Calu3 (cell line): ENCODE measurements at regions not wholly inside any gene's neighbourhood (a gene's known extent, or its start where the extent isn't known, plus 50 kb on each side); places are given as distances from the start of the nearest gene placed in this dataset.

Experiments used
- BruUV-seq: library from RNA; stranded (reverse); fragments of 400-500 nt; replicated peaks from 2 replicates; lab custom pipeline; 2021; lab: Mats Ljungman, UMichigan
- CTCF ChIA-PET: fragments of 300-600 bp; sonication (Branson Sonifier 250); formaldehyde crosslinking; loops from one replicate; lab custom pipeline; 2022; ENCODE audit warnings: antibody characterized with exemption; lab: Charles Lee
- DNase-seq: peaks from one replicate; pipeline ENCODE4 v3.0.0; 2022
- H3K27ac Mint-ChIP-seq: one replicate; pipeline ENCODE4 v1.8.0; 2022; ENCODE audit warnings: mixed read lengths; ENCODE audit not compliant: unreplicated experiment
- H3K27me3 Mint-ChIP-seq: one replicate; pipeline ENCODE4 v1.8.0; 2022; ENCODE audit warnings: mixed read lengths; ENCODE audit not compliant: unreplicated experiment
- H3K36me3 Mint-ChIP-seq: one replicate; pipeline ENCODE4 v1.8.0; 2022; ENCODE audit warnings: mild to moderate bottlenecking, moderate library complexity, mixed read lengths; ENCODE audit not compliant: insufficient read depth, unreplicated experiment
- H3K4me1 Mint-ChIP-seq: one replicate; pipeline ENCODE4 v1.8.0; 2022; ENCODE audit warnings: mild to moderate bottlenecking, low read depth, mixed read lengths; ENCODE audit not compliant: unreplicated experiment
- H3K4me3 Mint-ChIP-seq: one replicate; pipeline ENCODE4 v1.8.0; 2022; ENCODE audit warnings: mild to moderate bottlenecking, low read depth, moderate library complexity, mixed read lengths; ENCODE audit not compliant: unreplicated experiment
- H3K9me3 Mint-ChIP-seq: one replicate; pipeline ENCODE4 v1.8.0; 2022; ENCODE audit warnings: low read depth, mixed read lengths; ENCODE audit not compliant: unreplicated experiment
- intact Hi-C: fragments of 100-400 bp; cut with micrococcal nuclease; formaldehyde crosslinking; loops from one replicate; pipeline ENCODE4 v1.10.0; 2022; ENCODE audit not compliant: unreplicated experiment
- TF ChIP-seq, protein P1 (sequence below): fragments of 200-600 bp; IDR thresholded peaks from one replicate; pipeline ENCODE4 v1.8.0; 2022; ENCODE audit warnings: antibody characterized with exemption; ENCODE audit not compliant: unreplicated experiment

DNA sequence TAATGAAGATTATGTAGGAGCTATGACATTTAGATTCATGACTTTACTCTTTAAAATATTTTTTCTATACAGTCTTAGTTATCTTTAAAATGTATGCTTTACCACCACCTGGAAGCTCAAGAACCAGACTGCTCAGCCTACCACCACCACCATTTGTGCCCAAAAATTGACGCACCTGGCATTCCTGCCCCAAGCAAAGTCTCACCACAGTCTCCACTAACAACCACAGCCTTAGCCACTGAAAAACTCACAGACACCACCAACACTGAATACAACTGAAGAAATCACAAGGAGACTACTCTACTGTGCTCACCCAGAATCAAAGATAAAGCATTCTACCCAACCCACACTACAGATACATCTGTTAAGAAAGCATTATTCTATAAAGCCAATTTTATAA is 201.9 kb upstream of the PDE10A start:
- Mint-ChIP-seq H3K27ac (no peak overlapping the region), H3K36me3 (no peaks in the 10 kb centered on the region), H3K9me3 (peaks cover 4% of the 10 kb centered on the region), H3K4me3 (no peak overlapping the region), H3K4me1 (no peaks in the 10 kb centered on the region), H3K27me3 (peaks cover 33% of the 10 kb centered on the region)
- CTCF ChIA-PET = no interaction called here
- BruUV-seq = no TSS peak
- TF ChIP-seq, protein P1, sequence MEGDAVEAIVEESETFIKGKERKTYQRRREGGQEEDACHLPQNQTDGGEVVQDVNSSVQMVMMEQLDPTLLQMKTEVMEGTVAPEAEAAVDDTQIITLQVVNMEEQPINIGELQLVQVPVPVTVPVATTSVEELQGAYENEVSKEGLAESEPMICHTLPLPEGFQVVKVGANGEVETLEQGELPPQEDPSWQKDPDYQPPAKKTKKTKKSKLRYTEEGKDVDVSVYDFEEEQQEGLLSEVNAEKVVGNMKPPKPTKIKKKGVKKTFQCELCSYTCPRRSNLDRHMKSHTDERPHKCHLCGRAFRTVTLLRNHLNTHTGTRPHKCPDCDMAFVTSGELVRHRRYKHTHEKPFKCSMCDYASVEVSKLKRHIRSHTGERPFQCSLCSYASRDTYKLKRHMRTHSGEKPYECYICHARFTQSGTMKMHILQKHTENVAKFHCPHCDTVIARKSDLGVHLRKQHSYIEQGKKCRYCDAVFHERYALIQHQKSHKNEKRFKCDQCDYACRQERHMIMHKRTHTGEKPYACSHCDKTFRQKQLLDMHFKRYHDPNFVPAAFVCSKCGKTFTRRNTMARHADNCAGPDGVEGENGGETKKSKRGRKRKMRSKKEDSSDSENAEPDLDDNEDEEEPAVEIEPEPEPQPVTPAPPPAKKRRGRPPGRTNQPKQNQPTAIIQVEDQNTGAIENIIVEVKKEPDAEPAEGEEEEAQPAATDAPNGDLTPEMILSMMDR = no peak
- intact Hi-C loops = no loop called here
- DNase-seq = no peak

DNA sequence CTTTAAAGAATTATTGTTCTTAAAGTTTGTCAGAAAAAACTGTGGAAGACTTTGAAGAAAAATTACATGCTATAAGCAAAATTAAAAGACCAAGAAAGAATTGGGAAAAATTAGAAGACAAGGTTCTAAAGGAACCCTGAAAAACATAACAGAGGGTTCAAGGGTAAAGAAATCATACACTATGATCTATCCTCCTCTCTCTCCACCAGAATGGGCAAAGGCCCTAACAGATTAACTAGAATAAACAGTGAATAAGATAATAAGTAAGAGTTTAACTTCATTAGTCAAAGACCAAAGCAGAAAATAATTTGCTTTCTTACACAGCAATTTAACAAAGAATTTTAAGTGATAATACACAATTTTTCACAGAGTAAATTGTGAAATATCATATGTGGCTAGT is 201.2 kb upstream of the PDE10A start:
- Mint-ChIP-seq H3K27ac (no peak overlapping the region), H3K4me1 (no peaks in the 10 kb centered on the region), H3K4me3 (no peak overlapping the region), H3K27me3 (peaks cover 26% of the 10 kb centered on the region), H3K36me3 (no peaks in the 10 kb centered on the region), H3K9me3 (peaks cover 4% of the 10 kb centered on the region)
- intact Hi-C loops = no loop called here
- CTCF ChIA-PET = interaction anchor here (0.7 kb wide), 1 partner anchor 500 kb away, joined by 3 read pairs; no protein-coding TSS in a partner anchor
- TF ChIP-seq, protein P1 = no peak
- BruUV-seq = no TSS peak
- DNase-seq = no peak

DNA sequence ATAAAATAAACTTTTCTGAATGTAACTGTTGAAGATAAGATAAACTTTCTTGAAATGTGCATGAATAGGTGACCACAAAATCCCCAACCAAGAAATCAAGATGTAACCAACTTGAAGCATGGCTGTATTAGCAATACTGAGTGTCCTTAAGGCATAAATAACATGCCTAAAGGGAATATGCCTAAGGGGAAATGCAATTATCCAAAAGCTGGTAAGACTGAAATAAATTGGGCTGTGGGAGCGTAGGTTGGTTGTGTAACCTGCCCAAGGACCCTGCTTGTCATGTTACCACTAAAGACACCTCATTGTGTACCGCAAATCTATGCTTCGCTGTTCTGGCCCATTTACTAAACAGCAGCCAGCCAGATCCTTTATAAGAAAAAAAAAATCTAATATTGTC is 200.8 kb upstream of the PDE10A start:
- Mint-ChIP-seq H3K36me3 (no peaks in the 10 kb centered on the region), H3K27ac (no peak overlapping the region), H3K27me3 (peaks cover 22% of the 10 kb centered on the region), H3K9me3 (peaks cover 3% of the 10 kb centered on the region), H3K4me3 (no peak overlapping the region), H3K4me1 (no peaks in the 10 kb centered on the region)
- no peak for DNase-seq
- CTCF ChIA-PET = no interaction called here
- TF ChIP-seq, protein P1 = no peak
- no TSS peak for BruUV-seq
- intact Hi-C loops = no loop called here

DNA sequence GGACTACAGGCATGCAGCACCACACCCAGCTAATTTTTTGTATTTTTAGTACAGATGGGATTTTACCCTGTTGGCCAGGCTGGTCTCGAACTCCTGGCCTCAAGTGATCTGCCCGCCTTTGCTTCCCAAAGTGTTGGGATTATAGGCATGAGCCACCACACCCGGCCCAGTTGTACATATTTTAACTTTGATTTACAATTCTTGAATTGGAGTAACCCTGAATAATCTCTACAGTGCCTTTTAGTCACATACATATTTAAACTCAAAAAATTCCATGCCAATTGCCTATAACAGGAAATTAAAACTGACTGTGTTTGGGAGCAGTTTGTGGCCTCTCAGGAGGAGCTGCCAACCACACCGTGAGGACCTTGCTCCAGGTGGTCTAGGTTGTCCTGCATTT is 199.8 kb upstream of the PDE10A start:
- DNase-seq = no peak
- H3K4me1 Mint-ChIP-seq = no peaks in the 10 kb centered on the region
- intact Hi-C loops = no loop called here
- no peaks in the 10 kb centered on the region for H3K9me3 Mint-ChIP-seq
- no peaks in the 10 kb centered on the region for H3K36me3 Mint-ChIP-seq
- no peak overlapping the region for H3K4me3 Mint-ChIP-seq
- H3K27me3 Mint-ChIP-seq = peaks cover 16% of the 10 kb centered on the region
- TF ChIP-seq, protein P1 = no peak
- CTCF ChIA-PET = no interaction called here
- no TSS peak for BruUV-seq
- H3K27ac Mint-ChIP-seq = no peak overlapping the region
